PFSK-1 (cell line): ENCODE measurements at regions not wholly inside any gene's neighbourhood (a gene's known extent, or its start where the extent isn't known, plus 50 kb on each side); places are given as distances from the start of the nearest gene placed in this dataset.

Source experiments
- FOXP2 ChIP-seq: optimal IDR thresholded peaks from 2 replicates; pipeline ENCODE3; 2011; ENCODE audit warnings: borderline replicate concordance, control low read depth, inconsistent platforms; ENCODE audit not compliant: insufficient read depth; ENCODE audit errors: extremely low read length, extremely low read depth
- POLR2AphosphoS5 ChIP-seq: IDR thresholded peaks from 2 replicates; pipeline ENCODE4 v1.6.1; 2012; ENCODE audit warnings: low read depth, mild to moderate bottlenecking, control low read depth, low read length, moderate library complexity
- SIN3A ChIP-seq: IDR thresholded peaks from 2 replicates; pipeline ENCODE4 v1.6.1; 2012; ENCODE audit warnings: mild to moderate bottlenecking, low read length, moderate library complexity, borderline replicate concordance; ENCODE audit not compliant: insufficient read depth
- TAF1 ChIP-seq: IDR thresholded peaks from 2 replicates; pipeline ENCODE4 v1.6.1; 2012; ENCODE audit warnings: low read length, control low read depth, borderline replicate concordance; ENCODE audit not compliant: insufficient read depth
- TF ChIP-seq, protein P1 (sequence below), 2 experiments: IDR thresholded peaks; 2 replicates each; pipeline versions ENCODE4 v1.6.1 to v1.8.0; 2011 to 2012; ENCODE audit warnings: low read depth in 2 of 2, low read length in 2 of 2, control low read depth in 1 of 2, inconsistent platforms in 1 of 2, mild to moderate bottlenecking in 1 of 2, moderate library complexity in 1 of 2; ENCODE audit not compliant: insufficient read depth in 1 of 2

DNA sequence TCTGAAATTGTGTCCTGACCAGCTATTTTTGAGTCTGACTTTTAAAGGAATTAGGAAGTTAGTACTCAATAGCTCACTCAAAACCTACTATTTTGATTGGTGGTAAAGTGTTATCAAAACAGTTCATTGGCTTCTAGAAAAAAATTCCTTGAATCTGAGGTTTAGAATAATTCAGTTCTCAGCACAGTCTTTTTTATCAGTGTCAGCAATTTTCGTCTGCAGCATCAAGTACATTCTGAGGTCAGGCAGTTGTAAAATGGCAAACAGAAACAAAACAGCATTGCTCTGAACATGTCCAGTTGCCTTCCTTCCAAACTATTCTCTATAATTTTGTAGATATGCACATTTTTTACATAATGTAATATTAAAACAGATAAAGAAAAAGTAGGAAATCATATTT is 1644.1 kb downstream of the SLITRK5 start:
- TF ChIP-seq, protein P1, sequence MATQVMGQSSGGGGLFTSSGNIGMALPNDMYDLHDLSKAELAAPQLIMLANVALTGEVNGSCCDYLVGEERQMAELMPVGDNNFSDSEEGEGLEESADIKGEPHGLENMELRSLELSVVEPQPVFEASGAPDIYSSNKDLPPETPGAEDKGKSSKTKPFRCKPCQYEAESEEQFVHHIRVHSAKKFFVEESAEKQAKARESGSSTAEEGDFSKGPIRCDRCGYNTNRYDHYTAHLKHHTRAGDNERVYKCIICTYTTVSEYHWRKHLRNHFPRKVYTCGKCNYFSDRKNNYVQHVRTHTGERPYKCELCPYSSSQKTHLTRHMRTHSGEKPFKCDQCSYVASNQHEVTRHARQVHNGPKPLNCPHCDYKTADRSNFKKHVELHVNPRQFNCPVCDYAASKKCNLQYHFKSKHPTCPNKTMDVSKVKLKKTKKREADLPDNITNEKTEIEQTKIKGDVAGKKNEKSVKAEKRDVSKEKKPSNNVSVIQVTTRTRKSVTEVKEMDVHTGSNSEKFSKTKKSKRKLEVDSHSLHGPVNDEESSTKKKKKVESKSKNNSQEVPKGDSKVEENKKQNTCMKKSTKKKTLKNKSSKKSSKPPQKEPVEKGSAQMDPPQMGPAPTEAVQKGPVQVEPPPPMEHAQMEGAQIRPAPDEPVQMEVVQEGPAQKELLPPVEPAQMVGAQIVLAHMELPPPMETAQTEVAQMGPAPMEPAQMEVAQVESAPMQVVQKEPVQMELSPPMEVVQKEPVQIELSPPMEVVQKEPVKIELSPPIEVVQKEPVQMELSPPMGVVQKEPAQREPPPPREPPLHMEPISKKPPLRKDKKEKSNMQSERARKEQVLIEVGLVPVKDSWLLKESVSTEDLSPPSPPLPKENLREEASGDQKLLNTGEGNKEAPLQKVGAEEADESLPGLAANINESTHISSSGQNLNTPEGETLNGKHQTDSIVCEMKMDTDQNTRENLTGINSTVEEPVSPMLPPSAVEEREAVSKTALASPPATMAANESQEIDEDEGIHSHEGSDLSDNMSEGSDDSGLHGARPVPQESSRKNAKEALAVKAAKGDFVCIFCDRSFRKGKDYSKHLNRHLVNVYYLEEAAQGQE (IDR thresholded peaks at IDR 0.05; ENCODE audit: insufficient read depth in 1 of 2, low read depth in 2 of 2, low read length in 2 of 2) = no peak
- TF ChIP-seq SIN3A (no peak), POLR2AphosphoS5 (no peak), TAF1 (no peak), FOXP2 (no peak)

DNA sequence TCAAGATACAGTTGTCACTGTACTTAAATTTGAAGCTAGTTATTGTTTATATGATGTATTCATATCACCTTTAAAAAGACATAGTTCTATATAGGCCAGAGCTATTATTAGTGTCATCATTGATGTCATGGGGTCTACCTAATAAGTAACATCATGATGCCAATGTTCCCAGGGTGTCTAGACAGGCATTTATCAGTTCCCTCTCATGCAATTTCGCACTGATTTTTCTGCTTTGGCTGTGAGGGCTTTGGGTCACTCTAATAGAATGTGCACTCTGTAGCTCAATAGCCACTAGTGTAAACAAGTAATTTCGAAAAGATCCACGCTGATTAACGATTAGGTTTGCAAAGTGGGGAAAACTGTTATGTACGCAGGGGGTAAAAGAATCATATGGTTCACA is 1651.3 kb downstream of the SLITRK5 start:
- TF ChIP-seq, protein P1 (IDR thresholded peaks at IDR 0.05; ENCODE audit: insufficient read depth in 1 of 2, low read depth in 2 of 2, low read length in 2 of 2) = no peak
- no peak for TF ChIP-seq POLR2AphosphoS5
- TF ChIP-seq TAF1 = no peak
- no peak for TF ChIP-seq SIN3A
- TF ChIP-seq FOXP2 = no peak

DNA sequence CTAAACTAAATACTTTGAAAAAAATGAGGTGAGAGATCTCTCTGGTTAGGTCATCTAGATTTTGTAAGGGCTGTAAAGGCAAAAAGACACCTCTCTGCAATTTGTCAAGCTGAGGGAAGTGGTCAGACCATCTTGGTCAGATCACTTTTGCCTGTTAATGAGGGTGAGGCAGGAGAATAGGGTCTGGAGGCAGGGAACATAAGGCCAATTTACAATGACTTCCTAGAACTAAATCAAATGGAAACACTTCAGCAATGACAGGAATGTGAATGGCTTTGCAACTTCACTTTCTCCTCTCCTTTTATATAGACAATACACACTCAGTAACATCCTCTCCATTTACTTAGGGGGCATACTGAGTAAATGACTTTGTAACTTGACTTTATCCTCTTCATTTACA is 1653.4 kb downstream of the SLITRK5 start:
- TF ChIP-seq FOXP2 (no peak), TAF1 (no peak), SIN3A (no peak), POLR2AphosphoS5 (no peak)
- TF ChIP-seq, protein P1 (IDR thresholded peaks at IDR 0.05; ENCODE audit: insufficient read depth in 1 of 2, low read depth in 2 of 2, low read length in 2 of 2) = no peak

DNA sequence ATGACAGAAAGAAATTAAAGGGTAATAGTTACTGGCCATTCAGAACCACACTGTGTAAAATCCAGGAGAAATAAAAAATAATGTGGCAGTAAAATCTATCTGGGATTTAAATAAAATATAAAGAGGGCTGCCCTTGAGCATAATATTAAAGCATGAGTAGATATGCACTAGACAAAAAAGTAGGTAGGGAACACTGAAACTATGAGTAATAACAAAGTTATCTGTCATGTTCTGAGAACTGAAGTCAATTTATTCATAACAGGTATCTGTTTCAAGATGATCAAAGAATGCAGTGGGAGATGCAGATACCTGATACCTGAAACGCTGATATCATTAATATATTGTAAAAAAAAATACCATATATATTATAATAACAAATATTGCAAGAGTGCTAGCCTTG is 1672.0 kb downstream of the SLITRK5 start:
- TF ChIP-seq TAF1 = no peak
- TF ChIP-seq, protein P1 (IDR thresholded peaks at IDR 0.05; ENCODE audit: insufficient read depth in 1 of 2, low read depth in 2 of 2, low read length in 2 of 2) = no peak
- no peak for TF ChIP-seq FOXP2
- TF ChIP-seq POLR2AphosphoS5 = no peak
- no peak for TF ChIP-seq SIN3A

DNA sequence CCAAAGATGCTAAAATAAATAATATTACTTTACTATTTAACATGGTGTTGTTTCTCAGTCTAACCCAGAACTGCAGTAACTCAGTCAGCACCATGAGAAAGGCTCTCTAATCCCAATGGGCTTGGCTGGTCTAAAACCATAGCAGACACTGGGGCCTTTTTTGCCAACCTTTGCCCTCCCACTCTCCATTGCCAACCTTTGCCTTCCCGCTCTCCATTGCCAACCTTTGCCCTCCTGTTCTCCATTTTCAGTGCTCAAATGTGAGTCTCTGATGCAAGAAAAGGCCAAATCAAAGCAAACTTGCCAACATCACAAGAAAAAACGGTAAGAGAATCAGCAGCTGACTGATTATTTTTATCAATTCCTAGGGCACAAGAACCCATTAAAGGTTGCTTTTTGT is 1681.2 kb downstream of the SLITRK5 start:
- TF ChIP-seq, protein P1 (IDR thresholded peaks at IDR 0.05; ENCODE audit: insufficient read depth in 1 of 2, low read depth in 2 of 2, low read length in 2 of 2) = no peak
